ENCODE measurements at regions not wholly inside any gene's neighbourhood (a gene's known extent, or its start where the extent isn't known, plus 50 kb on each side); places are given as distances from the start of the nearest gene placed in this dataset.

GRCh38 chr7:83861-84632 is 108.3 kb upstream of the FAM20C start:
- TF ChIP-seq CTCF (conservative IDR thresholded peaks at IDR 0.05; ENCODE audit: low read depth, low read length) (no peak), EZH2 (IDR thresholded peaks at IDR 0.05; ENCODE audit: borderline replicate concordance, low read depth, low read length, poor library complexity, severe bottlenecking) (no peak)

All from A673 (cell line).